ENCODE measurements at regions not wholly inside any gene's neighbourhood (a gene's known extent, or its start where the extent isn't known, plus 50 kb on each side); places are given as distances from the start of the nearest gene placed in this dataset.

- in situ Hi-C loops (cut with HindIII; ENCODE audit: low sequenced_read_pairs), result no loop called here
These were observed 85.6 kb downstream of the C5orf15 start for GRCh38 chr5:133882846-133883245.

GRCh38 chr5:133882389-133882695, 86.1 kb downstream of the C5orf15 start:
- in situ Hi-C loops (cut with HindIII; ENCODE audit: low sequenced_read_pairs), result no loop called here

GRCh38 chr5:133881576-133882388, 86.6 kb downstream of the C5orf15 start:
- in situ Hi-C loops (cut with HindIII; ENCODE audit: low sequenced_read_pairs), result no loop called here

- in situ Hi-C loops (cut with HindIII; ENCODE audit: low sequenced_read_pairs), result no loop called here
These were observed 90.2 kb downstream of the C5orf15 start for GRCh38 chr5:133878236-133878555.

GRCh38 chr5:133877351-133878235, 90.8 kb downstream of the C5orf15 start:
- in situ Hi-C loops (cut with HindIII; ENCODE audit: low sequenced_read_pairs), result no loop called here

- in situ Hi-C loops (cut with HindIII; ENCODE audit: low sequenced_read_pairs), result no loop called here
These were observed 92.2 kb downstream of the C5orf15 start for GRCh38 chr5:133876266-133876665.

- in situ Hi-C loops (cut with HindIII; ENCODE audit: low sequenced_read_pairs), result no loop called here
These were observed 93.2 kb downstream of the C5orf15 start for GRCh38 chr5:133875179-133875578.

- in situ Hi-C loops (cut with HindIII; ENCODE audit: low sequenced_read_pairs), result no loop called here
These were observed 95.0 kb downstream of the C5orf15 start for GRCh38 chr5:133873449-133873848.

GRCh38 chr5:133870661-133871060, 97.8 kb downstream of the C5orf15 start:
- in situ Hi-C loops (cut with HindIII; ENCODE audit: low sequenced_read_pairs), result no loop called here

GRCh38 chr5:133869519-133870335, 98.7 kb downstream of the C5orf15 start:
- in situ Hi-C loops (cut with HindIII; ENCODE audit: low sequenced_read_pairs), result loop anchor here (5.0 kb wide), 1 partner anchor 43 kb away; no protein-coding TSS in a partner anchor

- in situ Hi-C loops (cut with HindIII; ENCODE audit: low sequenced_read_pairs), result loop anchor here (5.0 kb wide), 1 partner anchor 43 kb away; no protein-coding TSS in a partner anchor
These were observed 99.4 kb downstream of the C5orf15 start for GRCh38 chr5:133868946-133869518.

GRCh38 chr5:133867851-133868545, 100.4 kb downstream of the C5orf15 start:
- in situ Hi-C loops (cut with HindIII; ENCODE audit: low sequenced_read_pairs), result loop anchor here (5.0 kb wide), 1 partner anchor 44 kb away; no protein-coding TSS in a partner anchor

- in situ Hi-C loops (cut with HindIII; ENCODE audit: low sequenced_read_pairs), result loop anchor here (5.0 kb wide), 1 partner anchor 45 kb away; no protein-coding TSS in a partner anchor
These were observed 101.1 kb downstream of the C5orf15 start for GRCh38 chr5:133867341-133867740.

GRCh38 chr5:133866903-133867245, 101.6 kb downstream of the C5orf15 start:
- in situ Hi-C loops (cut with HindIII; ENCODE audit: low sequenced_read_pairs), result loop anchor here (5.0 kb wide), 1 partner anchor 45 kb away; no protein-coding TSS in a partner anchor

GRCh38 chr5:133866160-133866902, 102.1 kb downstream of the C5orf15 start:
- in situ Hi-C loops (cut with HindIII; ENCODE audit: low sequenced_read_pairs), result loop anchor here (5.0 kb wide), 1 partner anchor 46 kb away; no protein-coding TSS in a partner anchor

GRCh38 chr5:133865113-133865512, 103.3 kb downstream of the C5orf15 start:
- in situ Hi-C loops (cut with HindIII; ENCODE audit: low sequenced_read_pairs), result loop anchor here (5.0 kb wide), 1 partner anchor 47 kb away; no protein-coding TSS in a partner anchor

- in situ Hi-C loops (cut with HindIII; ENCODE audit: low sequenced_read_pairs), result loop anchor here (5.0 kb wide), 1 partner anchor 48 kb away; no protein-coding TSS in a partner anchor
These were observed 103.7 kb downstream of the C5orf15 start for GRCh38 chr5:133864711-133865110.

- in situ Hi-C loops (cut with HindIII; ENCODE audit: low sequenced_read_pairs), result no loop called here
These were observed 104.4 kb downstream of the C5orf15 start for GRCh38 chr5:133863857-133864585.

All from endothelial cell of hepatic sinusoid (primary cell).